NCI-H2081 treated with DMSO at 0.1 percent for 48 hours (cell line): ENCODE measurements at regions not wholly inside any gene's neighbourhood (a gene's known extent, or its start where the extent isn't known, plus 50 kb on each side); places are given as distances from the start of the nearest gene placed in this dataset.
"Not testable (repeated sequence)": the region's sequence is repeated elsewhere in the genome, so short reads cannot be mapped to it uniquely, and the experiment has no call there.

Experiments used
- DNase-seq: peaks from one replicate; lab custom pipeline; 2025; lab: John Stamatoyannopoulos, UW

DNA sequence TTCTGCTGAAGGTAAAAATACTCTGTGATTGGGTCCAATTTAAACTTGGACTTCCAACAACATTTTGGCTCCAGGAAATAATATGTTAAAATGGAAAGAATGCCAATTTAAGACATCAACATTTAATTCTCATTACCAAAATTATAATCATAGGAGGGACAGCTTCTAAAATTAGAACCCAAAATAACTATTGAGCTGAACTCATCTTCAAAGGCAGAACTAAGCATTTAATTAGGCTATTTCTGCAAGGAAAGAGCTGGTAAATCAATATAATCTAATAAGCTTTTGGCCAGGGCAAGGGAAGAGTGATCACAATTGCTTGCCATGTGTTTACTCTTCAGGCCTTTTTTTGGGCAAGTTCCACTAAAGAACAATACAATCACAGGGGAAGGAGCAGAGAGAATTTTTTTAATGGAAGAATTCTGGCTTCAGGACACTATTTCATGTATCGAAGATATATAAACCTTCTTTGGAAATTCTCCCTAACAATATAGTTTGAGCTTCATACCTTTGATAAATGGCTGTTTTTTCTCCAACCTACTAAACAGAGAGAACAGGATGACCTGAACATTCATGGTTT is 133.1 kb upstream of the PTBP2 start:
- DNase-seq, result no peak

GRCh38 chr1:96595530-96595929 is 126.1 kb upstream of the PTBP2 start:
- DNase-seq, result not testable (repeated sequence)

- no peak for DNase-seq
These were observed 125.2 kb upstream of the PTBP2 start for GRCh38 chr1:96596226-96596922.

- DNase-seq, result no peak
These were observed 124.4 kb upstream of the PTBP2 start for GRCh38 chr1:96597218-96597617.

- no peak for DNase-seq
These were observed 123.0 kb upstream of the PTBP2 start for GRCh38 chr1:96598416-96599168.

DNA sequence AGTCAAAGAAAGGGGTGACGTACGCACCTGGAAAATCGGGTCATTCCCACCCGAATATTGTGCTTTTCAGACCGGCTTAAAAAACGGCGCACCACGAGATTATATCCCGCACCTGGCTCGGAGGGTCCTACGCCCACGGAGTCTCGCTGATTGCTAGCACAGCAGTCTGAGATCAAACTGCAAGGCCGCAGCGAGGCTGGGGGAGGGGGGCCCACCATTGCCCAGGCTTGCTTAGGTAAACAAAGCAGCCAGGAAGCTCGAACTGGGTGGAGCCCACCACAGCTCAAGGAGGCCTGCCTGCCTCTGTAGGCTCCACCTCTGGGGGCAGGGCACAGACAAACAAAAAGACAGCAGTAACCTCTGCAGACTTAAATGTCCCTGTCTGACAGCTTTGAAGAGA is 117.0 kb upstream of the PTBP2 start:
- DNase-seq, result not testable (repeated sequence)

- DNase-seq, result not testable (repeated sequence)
These were observed 104.2 kb upstream of the PTBP2 start for GRCh38 chr1:96617375-96617774.

GRCh38 chr1:96632045-96632664 is 89.4 kb upstream of the PTBP2 start:
- no peak for DNase-seq

DNA sequence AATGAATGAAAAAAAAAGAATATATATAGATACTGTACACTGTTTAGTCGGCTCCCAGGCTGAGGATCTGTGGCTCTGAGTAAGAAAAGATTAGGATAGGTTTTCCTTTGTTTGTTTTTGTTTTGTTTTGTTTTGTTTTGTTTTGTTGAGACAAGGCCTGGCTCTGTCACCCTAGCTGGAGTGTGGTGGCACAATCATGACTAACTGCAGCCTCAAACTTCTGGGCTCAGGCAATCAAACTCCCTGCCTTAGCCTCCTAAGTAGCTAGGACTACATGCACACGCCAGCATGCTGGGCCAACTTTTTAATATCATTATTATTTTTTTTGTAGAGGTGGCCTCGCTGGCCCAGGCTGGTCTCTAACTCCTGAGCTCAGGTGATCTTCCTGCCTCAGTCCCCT is 87.9 kb upstream of the PTBP2 start:
- no peak for DNase-seq

DNA sequence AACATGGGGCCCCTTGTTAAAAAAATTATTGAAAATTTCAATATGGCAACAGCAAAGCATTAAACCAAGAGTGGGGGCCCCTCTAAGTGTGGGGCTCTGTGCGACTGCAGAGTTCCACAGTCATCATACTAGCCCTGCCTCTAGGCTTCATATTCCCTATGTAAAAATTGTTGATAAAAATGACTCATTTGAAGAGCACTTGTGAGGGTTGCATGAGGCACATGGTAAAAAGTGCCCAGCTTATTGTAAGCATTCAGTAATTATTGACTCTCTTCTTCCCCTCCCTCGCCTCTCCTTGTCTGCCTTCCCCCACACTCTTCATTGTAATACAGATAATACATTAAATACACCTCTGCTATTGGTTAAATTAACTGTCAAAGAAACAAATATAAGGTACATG is 86.7 kb upstream of the PTBP2 start:
- no peak for DNase-seq

GRCh38 chr1:96641282-96641681 is 80.3 kb upstream of the PTBP2 start:
- no peak for DNase-seq

DNA sequence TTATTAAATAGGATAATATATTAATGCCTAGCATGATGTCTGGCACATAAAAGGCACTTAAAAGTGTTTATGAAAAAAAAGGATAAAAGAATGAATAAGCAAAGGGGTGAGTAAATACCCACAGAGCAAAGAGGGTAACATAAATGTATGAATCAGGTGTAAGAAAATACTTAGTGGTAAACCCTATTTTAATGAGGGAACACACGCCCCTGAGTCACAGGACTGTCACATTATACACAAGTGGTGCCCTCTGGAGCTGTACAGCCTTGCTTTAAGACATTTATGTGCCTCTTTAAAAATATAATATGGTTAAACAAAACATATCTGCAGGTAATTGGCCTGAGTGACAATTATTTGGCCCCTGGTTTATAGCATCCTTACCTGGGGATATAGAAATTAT is 78.1 kb upstream of the PTBP2 start:
- no peak for DNase-seq

- DNase-seq, result no peak
These were observed 72.3 kb upstream of the PTBP2 start for GRCh38 chr1:96649301-96649700.

GRCh38 chr1:96651517-96651916 is 70.1 kb upstream of the PTBP2 start:
- DNase-seq, result no peak

DNA sequence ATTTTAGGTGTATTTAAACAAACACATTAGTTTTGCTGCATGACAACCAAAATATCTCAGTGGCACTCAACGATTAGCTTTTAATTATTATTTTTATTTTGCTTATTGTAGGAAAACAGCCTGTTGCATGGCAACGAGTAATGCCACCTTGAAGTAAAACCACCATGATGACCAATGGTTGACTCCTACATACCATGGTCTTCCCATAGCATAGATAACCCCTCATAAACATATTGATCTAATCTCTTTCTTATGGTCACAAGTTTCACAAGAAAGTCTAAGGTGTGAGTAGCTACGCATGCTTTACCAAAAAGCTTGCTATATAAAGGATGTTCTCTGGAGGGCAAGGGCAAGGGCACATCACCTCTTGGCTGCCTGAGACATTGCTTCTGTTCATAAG is 61.5 kb upstream of the PTBP2 start:
- no peak for DNase-seq

DNA sequence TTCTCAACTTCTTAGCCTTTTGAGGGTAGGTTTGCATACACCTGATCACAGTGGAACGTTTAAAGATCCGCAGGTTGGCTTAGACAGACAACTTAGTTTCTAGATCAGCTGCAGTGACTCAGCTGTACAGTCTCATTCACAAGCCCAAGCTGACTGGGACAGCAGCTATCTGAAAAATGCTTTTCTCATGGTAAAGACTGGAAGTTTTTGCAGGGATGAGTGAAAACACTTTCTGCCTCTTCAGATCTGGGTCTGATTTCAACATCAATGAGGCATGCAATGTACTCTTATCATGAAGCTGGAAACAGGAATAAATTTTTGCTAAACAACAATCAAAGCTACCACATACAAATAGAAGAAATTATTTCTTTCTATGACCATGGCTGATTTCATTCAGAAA is 61.1 kb upstream of the PTBP2 start:
- DNase-seq, result no peak
